Epithelial cell of esophagus (primary cell): ENCODE measurements at regions not wholly inside any gene's neighbourhood (a gene's known extent, or its start where the extent isn't known, plus 50 kb on each side); places are given as distances from the start of the nearest gene placed in this dataset.

Experiments
- DNase-seq: peaks from one replicate; pipeline ENCODE4 v3.0.0; 2010; ENCODE audit warnings: low read depth
- H3K4me3 ChIP-seq: 2 replicates; pipeline ENCODE4 v1.5.1; 2011; ENCODE audit warnings: mild to moderate bottlenecking, low read length, control low read depth
- TF ChIP-seq, protein P1 (sequence below): IDR thresholded peaks from 2 replicates; pipeline ENCODE4 v1.5.1; 2011; ENCODE audit warnings: low read depth, mild to moderate bottlenecking, low read length, control low read depth, inconsistent platforms; ENCODE audit not compliant: insufficient read depth; ENCODE audit errors: missing control alignments

DNA sequence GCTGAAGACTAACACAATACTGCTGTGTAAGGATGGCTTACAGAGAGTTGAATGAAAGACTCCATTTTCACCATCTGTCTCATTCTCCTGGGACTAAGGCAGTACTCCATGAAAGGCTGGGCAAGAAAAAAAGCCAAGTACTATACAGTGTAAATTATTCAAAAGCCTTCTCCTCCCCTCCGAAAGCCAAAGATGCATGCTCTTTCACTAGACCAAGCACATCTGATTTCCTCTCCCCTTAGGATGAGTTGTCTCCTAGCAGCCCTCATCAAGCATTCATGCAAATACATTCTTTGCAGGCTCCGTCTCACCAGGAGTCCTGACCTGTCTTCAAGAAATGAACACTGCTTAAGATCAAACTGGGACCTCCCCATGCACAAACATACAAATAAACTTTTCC lies 133.5 kb upstream of the THBS1 start:
- DNase-seq, result no peak

DNA sequence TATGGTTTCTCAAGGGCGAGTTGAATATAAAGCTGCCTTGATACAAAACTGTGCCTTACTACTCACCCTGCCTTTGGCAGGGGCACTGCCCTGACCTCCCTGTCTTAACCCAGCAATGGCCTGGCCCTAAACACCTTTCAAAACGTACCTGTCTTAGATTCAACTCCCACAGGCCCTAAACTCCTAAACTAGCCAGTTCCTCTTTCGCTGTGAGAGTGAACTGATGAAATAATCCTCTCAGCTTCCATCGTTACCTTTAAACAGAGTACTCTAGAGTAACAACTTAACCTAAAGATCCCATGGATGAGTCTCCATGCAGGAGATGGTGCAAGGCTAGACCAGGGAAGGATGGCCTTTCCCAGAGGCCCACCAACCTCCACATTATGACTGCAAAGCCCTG lies 133.0 kb upstream of the THBS1 start:
- TF ChIP-seq, protein P1, sequence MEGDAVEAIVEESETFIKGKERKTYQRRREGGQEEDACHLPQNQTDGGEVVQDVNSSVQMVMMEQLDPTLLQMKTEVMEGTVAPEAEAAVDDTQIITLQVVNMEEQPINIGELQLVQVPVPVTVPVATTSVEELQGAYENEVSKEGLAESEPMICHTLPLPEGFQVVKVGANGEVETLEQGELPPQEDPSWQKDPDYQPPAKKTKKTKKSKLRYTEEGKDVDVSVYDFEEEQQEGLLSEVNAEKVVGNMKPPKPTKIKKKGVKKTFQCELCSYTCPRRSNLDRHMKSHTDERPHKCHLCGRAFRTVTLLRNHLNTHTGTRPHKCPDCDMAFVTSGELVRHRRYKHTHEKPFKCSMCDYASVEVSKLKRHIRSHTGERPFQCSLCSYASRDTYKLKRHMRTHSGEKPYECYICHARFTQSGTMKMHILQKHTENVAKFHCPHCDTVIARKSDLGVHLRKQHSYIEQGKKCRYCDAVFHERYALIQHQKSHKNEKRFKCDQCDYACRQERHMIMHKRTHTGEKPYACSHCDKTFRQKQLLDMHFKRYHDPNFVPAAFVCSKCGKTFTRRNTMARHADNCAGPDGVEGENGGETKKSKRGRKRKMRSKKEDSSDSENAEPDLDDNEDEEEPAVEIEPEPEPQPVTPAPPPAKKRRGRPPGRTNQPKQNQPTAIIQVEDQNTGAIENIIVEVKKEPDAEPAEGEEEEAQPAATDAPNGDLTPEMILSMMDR, result no peak
- DNase-seq, result no peak
- H3K4me3 ChIP-seq, result no peak overlapping the region

More for the DNA sequence above, 133.5 kb upstream of the THBS1 start:
- TF ChIP-seq, protein P1, result no peak
- no peak overlapping the region for H3K4me3 ChIP-seq

DNA sequence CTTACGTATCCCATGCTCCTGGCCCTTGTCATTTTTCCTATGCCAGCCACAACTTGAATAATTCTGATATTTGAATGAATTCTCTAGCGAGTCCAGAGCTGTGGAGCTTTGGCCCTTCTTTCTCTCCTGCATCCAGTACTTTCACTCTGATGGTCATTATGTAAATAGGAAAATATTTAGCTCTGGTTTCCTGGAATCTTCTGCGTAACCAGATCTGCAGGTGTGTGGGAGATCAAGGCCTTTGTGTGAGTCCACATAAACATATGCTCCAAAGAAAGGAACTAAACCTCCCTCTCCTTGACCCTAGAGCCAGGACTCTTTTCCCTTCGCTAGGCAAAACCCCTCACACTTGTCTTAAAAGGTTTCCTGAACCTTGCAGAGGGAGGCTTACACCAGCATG lies 132.5 kb upstream of the THBS1 start:
- TF ChIP-seq, protein P1, result no peak
- DNase-seq, result no peak
- no peak overlapping the region for H3K4me3 ChIP-seq

DNA sequence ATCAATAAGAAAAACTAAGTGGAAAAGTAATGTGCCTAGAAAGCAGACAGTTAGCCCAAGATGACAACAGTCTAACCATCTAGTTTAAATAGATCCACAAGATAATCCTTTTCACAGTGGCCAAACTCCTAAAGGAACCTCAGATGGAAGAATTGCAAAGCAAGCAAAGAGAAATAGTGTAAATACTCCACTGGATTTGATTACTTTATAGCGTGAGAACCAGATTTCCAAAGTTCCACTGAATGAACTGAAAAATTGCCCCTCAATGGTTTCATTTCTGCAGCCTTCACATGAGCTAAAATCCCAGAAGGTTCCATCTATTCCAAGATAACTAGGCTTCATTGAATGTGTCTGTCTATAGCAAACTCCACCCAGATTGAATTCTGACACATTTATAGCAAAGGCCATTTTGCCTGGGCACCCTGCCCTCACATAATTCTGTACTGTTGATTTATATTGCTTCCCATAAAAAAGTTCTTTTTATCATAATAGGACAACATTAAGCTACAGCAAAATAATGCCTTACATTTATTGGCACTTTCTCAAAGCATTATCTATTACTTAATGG lies 129.7 kb upstream of the THBS1 start:
- H3K4me3 ChIP-seq, result no peak overlapping the region
- TF ChIP-seq, protein P1, result no peak
- no peak for DNase-seq

DNA sequence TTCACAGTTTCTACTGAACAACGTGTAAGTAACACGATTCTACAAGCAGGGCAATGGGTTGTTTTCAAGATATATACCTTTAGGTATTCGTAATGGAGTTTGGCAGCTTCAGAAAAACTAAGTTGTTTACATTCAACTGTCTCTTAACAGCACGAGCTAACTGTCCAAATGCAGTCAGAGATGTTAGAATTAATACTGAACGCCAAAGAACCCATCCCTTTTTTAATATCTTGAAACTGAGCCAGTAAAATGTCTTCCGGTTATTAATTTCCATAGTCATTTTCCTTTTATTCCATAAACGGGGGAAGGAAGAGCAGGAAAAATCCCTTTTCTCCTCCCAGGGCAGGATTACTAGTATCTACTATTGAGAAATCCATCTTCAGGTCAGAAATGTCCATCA lies 129.0 kb upstream of the THBS1 start:
- H3K4me3 ChIP-seq, result no peak overlapping the region
- DNase-seq, result no peak
- TF ChIP-seq, protein P1, result no peak

DNA sequence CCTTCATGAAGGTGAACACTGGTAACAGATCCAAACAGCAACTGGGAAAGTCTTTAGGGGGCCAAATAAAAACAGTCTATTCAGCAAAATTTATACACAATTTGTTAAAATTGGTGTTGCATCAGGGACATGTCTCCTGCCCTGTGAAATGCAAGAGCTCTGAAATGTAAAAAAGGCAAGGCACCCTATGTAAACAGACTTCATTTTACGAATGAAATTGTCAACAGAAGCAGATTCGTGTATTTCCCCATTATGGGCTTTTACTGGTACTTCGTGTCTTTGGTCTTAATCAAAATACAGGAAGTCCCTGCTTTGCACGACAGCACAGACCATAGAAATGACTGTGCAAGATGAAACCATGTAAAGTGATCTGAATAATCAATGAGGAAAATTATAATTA lies 127.3 kb upstream of the THBS1 start:
- DNase-seq, result no peak
- H3K4me3 ChIP-seq, result no peak overlapping the region
- TF ChIP-seq, protein P1, result no peak
